ENCODE measurements at regions not wholly inside any gene's neighbourhood (a gene's known extent, or its start where the extent isn't known, plus 50 kb on each side); places are given as distances from the start of the nearest gene placed in this dataset.

- DNase-seq = no peak
- no peak for TF ChIP-seq POLR2A (IDR thresholded peaks at IDR 0.05; ENCODE audit: low read length)
- TF ChIP-seq GATA1 (IDR thresholded peaks at IDR 0.05; ENCODE audit: low read depth, low read length) = no peak
Measured at GRCh38 chr1:73771396-73771795, 426.6 kb downstream of the LRRIQ3 start.

- TF ChIP-seq POLR2A (IDR thresholded peaks at IDR 0.05; ENCODE audit: low read length) = no peak
- no peak for TF ChIP-seq GATA1 (IDR thresholded peaks at IDR 0.05; ENCODE audit: low read depth, low read length)
- no peak for DNase-seq
Measured at GRCh38 chr1:73770109-73770905, 427.7 kb downstream of the LRRIQ3 start.

- no peak for TF ChIP-seq POLR2A (IDR thresholded peaks at IDR 0.05; ENCODE audit: low read length)
- TF ChIP-seq GATA1 (IDR thresholded peaks at IDR 0.05; ENCODE audit: low read depth, low read length) = no peak
- no peak for DNase-seq
Measured at GRCh38 chr1:73766786-73767348, 431.1 kb downstream of the LRRIQ3 start.

GRCh38 chr1:73765551-73766233 is 432.3 kb downstream of the LRRIQ3 start:
- DNase-seq = no peak
- TF ChIP-seq GATA1 (IDR thresholded peaks at IDR 0.05; ENCODE audit: low read depth, low read length) (no peak), POLR2A (IDR thresholded peaks at IDR 0.05; ENCODE audit: low read length) (no peak)

- no peak for DNase-seq
- TF ChIP-seq GATA1 (IDR thresholded peaks at IDR 0.05; ENCODE audit: low read depth, low read length) = no peak
- no peak for TF ChIP-seq POLR2A (IDR thresholded peaks at IDR 0.05; ENCODE audit: low read length)
Measured at GRCh38 chr1:73761559-73761958, 436.4 kb downstream of the LRRIQ3 start.

GRCh38 chr1:73759011-73759410 is 439.0 kb downstream of the LRRIQ3 start:
- TF ChIP-seq GATA1 (IDR thresholded peaks at IDR 0.05; ENCODE audit: low read depth, low read length) = no peak
- DNase-seq = no peak

- TF ChIP-seq GATA1 (IDR thresholded peaks at IDR 0.05; ENCODE audit: low read depth, low read length) (no peak), POLR2A (IDR thresholded peaks at IDR 0.05; ENCODE audit: low read length) (no peak)
- no peak for DNase-seq
Measured at GRCh38 chr1:73756817-73757216, 441.2 kb downstream of the LRRIQ3 start.

GRCh38 chr1:73755649-73756048 is 442.3 kb downstream of the LRRIQ3 start:
- no peak for TF ChIP-seq POLR2A (IDR thresholded peaks at IDR 0.05; ENCODE audit: low read length)
- no peak for TF ChIP-seq GATA1 (IDR thresholded peaks at IDR 0.05; ENCODE audit: low read depth, low read length)
- no peak for DNase-seq

- no peak for DNase-seq
- TF ChIP-seq POLR2A (IDR thresholded peaks at IDR 0.05; ENCODE audit: low read length) (no peak), GATA1 (IDR thresholded peaks at IDR 0.05; ENCODE audit: low read depth, low read length) (no peak)
Measured at GRCh38 chr1:73749996-73750395, 448.0 kb downstream of the LRRIQ3 start.

- TF ChIP-seq GATA1 (IDR thresholded peaks at IDR 0.05; ENCODE audit: low read depth, low read length) (no peak), POLR2A (IDR thresholded peaks at IDR 0.05; ENCODE audit: low read length) (no peak)
- no peak for DNase-seq
Measured at GRCh38 chr1:73744985-73745384, 453.0 kb downstream of the LRRIQ3 start.

GRCh38 chr1:73736125-73736524 is 461.9 kb downstream of the LRRIQ3 start:
- no peak for DNase-seq
- TF ChIP-seq POLR2A (IDR thresholded peaks at IDR 0.05; ENCODE audit: low read length) = no peak
- no peak for TF ChIP-seq GATA1 (IDR thresholded peaks at IDR 0.05; ENCODE audit: low read depth, low read length)

- TF ChIP-seq POLR2A (IDR thresholded peaks at IDR 0.05; ENCODE audit: low read length) (no peak), GATA1 (IDR thresholded peaks at IDR 0.05; ENCODE audit: low read depth, low read length) (no peak)
- no peak for DNase-seq
Measured at GRCh38 chr1:73727036-73727435, 470.9 kb downstream of the LRRIQ3 start.

- no peak for DNase-seq
- TF ChIP-seq GATA1 (IDR thresholded peaks at IDR 0.05; ENCODE audit: low read depth, low read length) (no peak), POLR2A (IDR thresholded peaks at IDR 0.05; ENCODE audit: low read length) (no peak)
Measured at GRCh38 chr1:73722055-73722454, 475.9 kb downstream of the LRRIQ3 start.

GRCh38 chr1:73717976-73718375 is 480.0 kb downstream of the LRRIQ3 start:
- DNase-seq = no peak

More at GRCh38 chr1:73717976-73718375, 480.0 kb downstream of the LRRIQ3 start:
- TF ChIP-seq POLR2A (IDR thresholded peaks at IDR 0.05; ENCODE audit: low read length) = no peak
- no peak for TF ChIP-seq GATA1 (IDR thresholded peaks at IDR 0.05; ENCODE audit: low read depth, low read length)

All from erythroblast (primary cell).